WTC11 (cell line): ENCODE measurements at regions not wholly inside any gene's neighbourhood (a gene's known extent, or its start where the extent isn't known, plus 50 kb on each side); places are given as distances from the start of the nearest gene placed in this dataset.

Source experiments
- CREB1 ChIP-seq: sonication (generic); formaldehyde crosslinking; IDR thresholded peaks from 2 replicates; pipeline ENCODE4 v1.8.0; 2023; ENCODE audit warnings: mild to moderate bottlenecking, missing genetic modification reagents
- CTCF ChIP-seq: fragments of 200-600 bp; IDR thresholded peaks from 2 replicates; pipeline ENCODE4 v1.8.0; 2022; ENCODE audit warnings: antibody characterized with exemption
- E2F5 ChIP-seq: sonication (generic); formaldehyde crosslinking; IDR thresholded peaks from 2 replicates; pipeline ENCODE4 v1.8.1; 2022; ENCODE audit warnings: mild to moderate bottlenecking, moderate library complexity, missing genetic modification reagents
- HMGXB4 ChIP-seq: sonication (generic); formaldehyde crosslinking; IDR thresholded peaks from 2 replicates; pipeline ENCODE4 v1.8.1; 2023; ENCODE audit warnings: mild to moderate bottlenecking, moderate library complexity, missing genetic modification reagents
- MLX ChIP-seq: sonication (generic); formaldehyde crosslinking; IDR thresholded peaks from 2 replicates; pipeline ENCODE4 v1.8.1; 2023; ENCODE audit warnings: mild to moderate bottlenecking, missing genetic modification reagents, moderate library complexity
- NFE2L1 ChIP-seq: sonication (generic); formaldehyde crosslinking; IDR thresholded peaks from 2 replicates; pipeline ENCODE4 v1.8.1; 2023; ENCODE audit warnings: missing genetic modification reagents
- USF1 ChIP-seq: sonication (generic); formaldehyde crosslinking; IDR thresholded peaks from 2 replicates; pipeline ENCODE4 v1.8.0; 2022; ENCODE audit warnings: mild to moderate bottlenecking, missing genetic modification reagents
- ZNF219 ChIP-seq: sonication (generic); formaldehyde crosslinking; IDR thresholded peaks from 2 replicates; pipeline ENCODE4 v1.8.0; 2023; ENCODE audit warnings: missing genetic modification reagents, mild to moderate bottlenecking, borderline replicate concordance
- ZNF232 ChIP-seq: sonication (generic); formaldehyde crosslinking; IDR thresholded peaks from 2 replicates; pipeline ENCODE4 v1.8.0; 2022; ENCODE audit warnings: mild to moderate bottlenecking, missing genetic modification reagents

- TF ChIP-seq NFE2L1 (CRISPR knock-in tag) (no peak), MLX (CRISPR knock-in tag) (no peak), CTCF (no peak), USF1 (CRISPR knock-in tag) (no peak), ZNF232 (CRISPR knock-in tag) (no peak), E2F5 (CRISPR knock-in tag) (no peak), ZNF219 (CRISPR knock-in tag) (no peak), HMGXB4 (CRISPR knock-in tag) (no peak), CREB1 (CRISPR knock-in tag) (no peak)
These were observed 540.0 kb upstream of the SALL1 start for GRCh38 chr16:51691109-51691508.
